NOMO-1 treated with dmso at 0.1 percent for 144 hours (cell line): ENCODE measurements at regions not wholly inside any gene's neighbourhood (a gene's known extent, or its start where the extent isn't known, plus 50 kb on each side); places are given as distances from the start of the nearest gene placed in this dataset.
"Not testable (repeated sequence)": the region's sequence is repeated elsewhere in the genome, so short reads cannot be mapped to it uniquely, and the experiment has no call there.

Experiments
- DNase-seq: peaks from one replicate; lab custom pipeline; 2025; ENCODE audit not compliant: unreplicated experiment; lab: John Stamatoyannopoulos, UW

- DNase-seq = no peak
Measured at GRCh38 chr2:231869704-231870103, 56.5 kb downstream of the NPPC start.

- not testable (repeated sequence) for DNase-seq
Measured at GRCh38 chr2:231869016-231869415, 57.2 kb downstream of the NPPC start.

DNA sequence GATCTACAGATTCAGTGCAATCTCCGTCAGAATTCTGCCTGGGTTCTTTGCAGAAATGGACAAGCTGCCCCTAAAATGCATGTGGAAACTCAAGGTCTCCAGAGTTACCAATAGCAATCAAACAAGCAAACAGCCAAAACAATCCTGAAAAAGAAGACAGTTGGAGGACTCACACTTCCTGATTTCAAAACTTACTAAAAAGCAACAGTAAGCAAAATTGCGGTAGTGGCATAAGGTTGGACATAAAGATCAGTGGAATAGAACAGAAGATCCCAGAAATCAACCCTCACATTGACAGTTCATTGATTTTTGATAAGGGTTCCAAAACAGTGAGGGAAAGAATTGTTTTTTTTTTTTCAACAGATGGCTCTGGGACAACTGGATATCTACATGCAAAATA is 59.7 kb downstream of the NPPC start:
- DNase-seq = peak; percentile 61

DNA sequence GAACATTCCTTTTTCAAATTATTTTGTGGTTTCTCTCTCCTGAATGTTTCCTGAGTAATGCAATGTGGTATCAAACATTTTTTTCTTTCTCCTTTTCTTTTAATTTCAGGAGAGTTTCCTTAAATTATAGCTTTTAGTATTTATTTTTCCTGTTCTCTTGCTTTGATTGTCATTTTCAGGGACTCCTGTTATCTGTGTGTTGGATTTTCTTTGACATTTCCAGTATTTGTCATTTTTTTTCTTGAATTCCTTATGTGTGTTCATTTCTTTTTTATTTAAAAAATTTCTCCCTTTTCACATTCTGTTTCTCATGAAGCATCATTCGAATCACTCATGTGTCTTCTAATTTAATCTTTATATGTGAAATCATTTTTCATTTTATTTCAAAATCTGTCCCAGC is 61.0 kb downstream of the NPPC start:
- DNase-seq = no peak

GRCh38 chr2:231862071-231862470 is 64.1 kb downstream of the NPPC start:
- DNase-seq = no peak

DNA sequence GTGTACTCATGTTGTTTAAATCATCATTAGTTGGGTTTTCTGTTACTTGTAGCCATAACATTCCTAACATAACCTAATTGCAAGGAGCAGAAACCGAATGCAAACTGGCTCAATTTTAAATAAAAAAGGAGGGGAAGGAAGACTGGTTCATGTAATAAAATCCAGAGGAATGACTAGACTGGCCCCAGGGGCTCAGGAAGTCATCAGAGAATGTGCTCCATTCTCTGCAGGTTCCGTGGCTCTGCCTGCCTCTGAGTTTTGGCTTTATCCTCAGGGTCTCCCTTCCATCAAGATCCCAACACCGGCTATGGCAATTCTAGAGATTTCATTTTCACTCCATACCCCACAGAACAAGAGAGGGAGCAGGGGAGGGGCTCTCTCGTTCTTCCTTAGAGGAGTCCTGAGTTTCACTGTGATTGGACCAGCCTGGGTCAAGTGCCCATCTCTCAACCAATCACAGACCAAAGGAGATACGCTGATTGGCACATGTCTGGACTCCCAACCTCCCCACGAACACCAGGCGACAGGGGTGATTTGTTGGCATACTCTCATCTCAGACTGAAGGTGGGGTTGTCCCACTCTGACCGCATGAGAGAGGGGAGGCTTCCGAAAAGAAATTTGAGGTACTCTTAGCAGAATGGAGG is 64.8 kb downstream of the NPPC start:
- DNase-seq = no peak
